Loucy (cell line): ENCODE measurements at regions not wholly inside any gene's neighbourhood (a gene's known extent, or its start where the extent isn't known, plus 50 kb on each side); places are given as distances from the start of the nearest gene placed in this dataset.

Source experiments
- CTCF ChIP-seq: fragments of 200-600 bp; sonication (generic); conservative IDR thresholded peaks from 2 replicates; pipeline ENCODE4 v1.5.1; 2014; ENCODE audit warnings: mild to moderate bottlenecking, antibody characterized with exemption, low read length
- EZH2phosphoT487 ChIP-seq: fragments of 200-600 bp; IDR thresholded peaks from 2 replicates; pipeline ENCODE4 v1.6.1; 2018; ENCODE audit warnings: antibody characterized with exemption, mild to moderate bottlenecking, moderate library complexity, borderline replicate concordance

- TF ChIP-seq CTCF (no peak), EZH2phosphoT487 (no peak)
These were observed 854.3 kb downstream of the CDH8 start for GRCh38 chr16:61181982-61182381.
